ENCODE measurements at regions not wholly inside any gene's neighbourhood (a gene's known extent, or its start where the extent isn't known, plus 50 kb on each side); places are given as distances from the start of the nearest gene placed in this dataset.

DNA sequence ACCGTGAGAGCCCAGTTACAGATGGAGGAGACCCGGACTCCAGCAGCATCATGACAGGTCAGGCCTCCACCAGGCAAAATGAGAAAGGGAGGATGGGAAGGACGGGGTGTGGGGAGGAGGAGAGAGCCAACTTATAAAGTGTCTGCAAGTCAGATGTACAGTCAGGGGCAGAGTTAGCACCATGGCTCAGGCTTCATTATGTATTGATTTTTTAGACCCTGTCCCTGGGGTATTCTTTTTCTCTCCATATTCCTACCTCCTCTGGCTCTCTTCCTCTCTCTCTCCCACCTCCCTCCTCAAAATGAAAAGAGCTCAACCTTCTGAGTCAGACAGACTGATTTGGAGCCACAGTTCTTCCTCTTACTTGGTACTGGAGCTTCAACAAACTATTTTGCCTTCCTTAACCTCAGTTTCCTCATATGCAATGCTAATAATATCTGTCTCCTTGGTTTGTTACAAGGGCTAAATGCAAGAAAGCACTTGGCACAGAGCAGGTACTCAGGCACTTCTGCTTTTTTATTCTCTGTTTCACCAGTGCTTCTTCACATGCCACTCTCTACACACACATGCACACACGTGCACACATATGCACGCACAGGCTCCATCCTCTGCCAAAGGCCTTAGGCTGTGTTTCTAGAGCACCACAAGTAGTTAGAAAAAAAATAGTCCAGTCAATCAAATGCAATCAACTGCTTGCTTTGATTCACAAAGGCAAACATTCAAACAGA is 92.3 kb upstream of the PKDCC start:
- Mint-ChIP-seq H3K4me3 (no peak overlapping the region), H3K9me3 (no peaks in the 10 kb centered on the region), H3K27me3 (peaks cover 6% of the 10 kb centered on the region), H3K27ac (no peak overlapping the region), H3K36me3 (ENCODE audit: low read depth) (no peaks in the 10 kb centered on the region), H3K4me1 (ENCODE audit: low read depth) (peaks cover 15% of the 10 kb centered on the region)
- DNase-seq, result no peak

DNA sequence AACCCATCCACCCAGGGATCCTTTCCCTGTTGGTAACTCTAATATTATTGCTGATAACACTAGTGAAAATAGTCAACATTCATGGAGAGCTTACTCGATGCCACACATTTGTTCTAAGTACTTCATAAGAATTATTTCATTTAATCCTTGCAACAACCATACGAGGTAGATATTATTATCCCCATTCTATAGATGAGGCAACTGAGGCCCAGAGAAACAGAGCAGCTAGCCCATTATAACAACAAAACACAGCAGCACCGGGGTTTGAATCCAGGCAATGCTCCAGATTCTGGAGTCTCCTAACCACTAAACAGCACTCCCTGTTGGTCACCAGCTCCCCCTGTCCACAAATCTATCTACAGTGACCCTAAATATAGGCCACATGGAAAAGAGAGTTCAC is 90.4 kb upstream of the PKDCC start:
- Mint-ChIP-seq H3K4me1 (ENCODE audit: low read depth) (peaks cover 13% of the 10 kb centered on the region), H3K27ac (no peak overlapping the region), H3K27me3 (peaks cover 6% of the 10 kb centered on the region), H3K9me3 (no peaks in the 10 kb centered on the region), H3K4me3 (no peak overlapping the region), H3K36me3 (ENCODE audit: low read depth) (no peaks in the 10 kb centered on the region)
- DNase-seq, result no peak

DNA sequence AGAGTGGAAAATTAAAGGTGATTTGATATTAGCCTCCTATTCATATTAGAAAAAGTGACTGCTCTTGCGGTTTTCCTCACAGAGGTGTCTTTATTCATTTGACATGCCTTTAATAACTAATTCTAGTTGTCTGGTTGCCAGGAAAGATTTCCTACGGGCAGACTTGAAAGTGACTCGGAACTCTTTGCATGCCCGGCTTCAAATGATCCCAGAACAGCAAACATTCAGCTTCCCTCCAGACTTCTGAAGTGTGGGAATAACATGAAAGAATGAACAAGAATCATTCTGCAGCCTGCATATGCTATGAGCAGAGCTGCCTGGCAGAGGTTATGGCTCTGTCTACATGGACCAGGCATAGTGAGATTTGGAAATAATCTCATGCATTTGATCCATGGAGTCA is 89.6 kb upstream of the PKDCC start:
- Mint-ChIP-seq H3K27ac (no peak overlapping the region), H3K9me3 (no peaks in the 10 kb centered on the region), H3K4me1 (ENCODE audit: low read depth) (peaks cover 8% of the 10 kb centered on the region), H3K4me3 (no peak overlapping the region), H3K27me3 (peaks cover 6% of the 10 kb centered on the region), H3K36me3 (ENCODE audit: low read depth) (no peaks in the 10 kb centered on the region)
- DNase-seq, result no peak

DNA sequence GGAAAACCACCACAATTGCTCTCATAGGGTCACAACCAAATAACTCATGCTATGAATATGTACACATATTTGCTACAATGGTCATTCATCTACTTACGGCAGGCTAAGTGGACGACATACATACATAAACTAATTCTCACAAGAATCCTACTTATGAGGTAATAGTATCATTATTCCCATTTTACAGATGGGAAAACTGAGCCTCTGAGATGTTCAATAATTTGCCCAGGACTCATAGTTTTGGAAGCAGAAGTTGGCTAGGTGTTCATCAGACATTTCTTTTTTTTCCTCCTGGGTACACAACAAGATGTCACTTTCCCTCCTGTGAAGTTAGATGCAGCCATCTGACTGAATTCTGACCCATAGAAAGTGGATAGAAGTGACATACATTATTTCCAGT is 89.0 kb upstream of the PKDCC start:
- H3K4me1 Mint-ChIP-seq (ENCODE audit: low read depth), result peaks cover 3% of the 10 kb centered on the region
- H3K9me3 Mint-ChIP-seq, result no peaks in the 10 kb centered on the region
- no peak for DNase-seq
- peaks cover 6% of the 10 kb centered on the region for H3K27me3 Mint-ChIP-seq
- no peaks in the 10 kb centered on the region for H3K36me3 Mint-ChIP-seq (ENCODE audit: low read depth)
- H3K27ac Mint-ChIP-seq, result no peak overlapping the region
- H3K4me3 Mint-ChIP-seq, result no peak overlapping the region

DNA sequence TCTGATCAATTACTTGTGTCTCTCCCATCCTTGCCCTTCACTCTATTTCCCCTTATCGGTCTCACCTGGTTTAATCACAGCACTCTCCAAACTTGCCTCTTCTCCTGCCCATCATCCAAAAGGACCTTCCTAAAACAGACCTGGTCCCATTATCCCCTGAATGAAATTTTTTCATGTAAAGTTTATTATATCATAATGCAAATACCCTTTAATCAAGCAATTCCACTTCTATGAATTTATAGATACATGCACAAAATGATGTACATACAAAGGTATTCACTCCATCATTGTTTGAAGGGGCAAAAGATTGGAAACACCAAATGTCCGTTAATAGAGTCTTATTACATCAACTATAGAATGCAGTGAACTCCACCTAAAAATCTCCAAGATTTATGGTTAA is 88.1 kb upstream of the PKDCC start:
- H3K9me3 Mint-ChIP-seq, result no peaks in the 10 kb centered on the region
- H3K4me3 Mint-ChIP-seq, result no peak overlapping the region
- H3K27ac Mint-ChIP-seq, result no peak overlapping the region
- no peak for DNase-seq
- peaks cover 6% of the 10 kb centered on the region for H3K27me3 Mint-ChIP-seq
- no peaks in the 10 kb centered on the region for H3K36me3 Mint-ChIP-seq (ENCODE audit: low read depth)
- H3K4me1 Mint-ChIP-seq (ENCODE audit: low read depth), result no peaks in the 10 kb centered on the region

DNA sequence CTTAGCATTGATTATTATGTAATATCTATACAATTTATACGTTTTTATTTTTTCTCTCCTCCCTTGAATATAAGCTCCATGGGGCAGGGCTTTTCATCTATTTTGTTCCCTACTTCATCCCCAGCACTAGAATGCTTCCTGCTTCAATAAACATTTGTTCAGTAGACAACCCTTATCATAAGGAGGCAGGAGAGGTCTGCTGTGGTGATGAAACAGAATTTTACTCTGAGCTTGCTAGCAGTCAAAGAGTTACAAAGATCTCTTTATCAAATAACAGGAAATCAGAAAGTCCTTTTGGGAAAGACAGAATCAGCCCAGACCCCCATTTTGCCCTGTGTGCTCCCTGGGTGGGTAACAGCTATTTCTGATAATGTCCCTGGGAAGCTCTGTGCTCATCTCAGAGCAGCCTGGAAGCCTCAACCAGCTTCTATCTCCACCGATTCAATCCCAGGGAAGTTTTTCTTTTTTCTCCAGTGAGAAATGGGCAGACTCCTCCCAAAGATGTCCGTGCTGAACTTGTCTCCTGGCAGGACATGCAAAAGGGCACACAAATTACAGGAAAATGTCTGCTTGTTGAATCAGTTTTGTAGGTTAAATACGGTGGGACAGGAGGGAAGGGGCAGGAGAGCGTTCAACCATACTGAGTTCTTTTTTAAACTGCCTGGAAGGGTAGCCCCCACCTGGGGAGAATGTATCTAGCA is 84.7 kb upstream of the PKDCC start:
- no peak overlapping the region for H3K4me3 Mint-ChIP-seq
- H3K27ac Mint-ChIP-seq, result no peak overlapping the region
- no peaks in the 10 kb centered on the region for H3K36me3 Mint-ChIP-seq (ENCODE audit: low read depth)
- H3K27me3 Mint-ChIP-seq, result peaks cover 2% of the 10 kb centered on the region
- H3K9me3 Mint-ChIP-seq, result no peaks in the 10 kb centered on the region
- DNase-seq, result no peak
- peaks cover 1% of the 10 kb centered on the region for H3K4me1 Mint-ChIP-seq (ENCODE audit: low read depth)

DNA sequence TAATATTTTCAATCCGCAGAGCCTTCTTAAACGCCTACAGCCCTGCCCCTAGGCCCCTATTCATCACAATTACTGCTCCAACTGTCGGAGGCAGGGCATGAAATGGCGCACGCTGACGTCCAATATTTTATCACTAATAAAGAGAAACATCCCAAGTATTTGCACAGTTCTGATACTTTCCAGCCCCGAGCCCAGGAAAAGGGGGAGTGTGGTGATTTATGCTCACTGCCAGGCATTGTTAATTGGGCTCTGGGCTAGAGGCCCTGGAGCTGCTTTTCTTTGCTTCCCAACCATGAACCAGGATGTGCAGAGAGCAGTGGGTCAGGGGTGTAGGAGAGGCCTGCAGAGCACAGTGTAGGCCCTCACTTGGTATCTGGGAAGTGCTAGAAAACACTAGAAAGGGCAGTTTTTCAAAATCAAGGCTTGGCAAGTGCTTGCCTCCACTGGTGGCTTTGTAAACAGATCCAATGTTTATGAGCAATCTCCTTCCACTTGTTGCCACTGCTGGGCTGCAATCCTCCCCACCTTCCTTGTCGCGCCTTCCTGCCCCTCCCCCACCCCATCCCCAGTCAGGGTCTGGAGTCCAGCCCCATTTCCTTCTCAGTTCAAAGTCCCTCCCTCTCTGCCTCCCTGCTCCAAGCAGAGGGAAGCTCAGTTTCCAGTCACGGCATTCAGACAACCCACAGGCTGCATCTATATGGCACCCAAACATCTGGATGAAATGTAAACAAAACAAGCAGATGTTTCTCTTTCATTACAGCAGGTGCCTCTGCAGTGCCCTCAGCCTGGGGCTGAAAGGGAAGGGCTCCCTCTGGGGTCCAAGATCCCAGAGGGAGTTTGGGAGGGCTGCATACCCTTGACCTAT is 83.9 kb upstream of the PKDCC start:
- DNase-seq, result no peak
- no peak overlapping the region for H3K27ac Mint-ChIP-seq
- no peaks in the 10 kb centered on the region for H3K36me3 Mint-ChIP-seq (ENCODE audit: low read depth)
- H3K27me3 Mint-ChIP-seq, result peaks cover 2% of the 10 kb centered on the region
- no peak overlapping the region for H3K4me3 Mint-ChIP-seq
- peaks cover 1% of the 10 kb centered on the region for H3K4me1 Mint-ChIP-seq (ENCODE audit: low read depth)
- H3K9me3 Mint-ChIP-seq, result no peaks in the 10 kb centered on the region

DNA sequence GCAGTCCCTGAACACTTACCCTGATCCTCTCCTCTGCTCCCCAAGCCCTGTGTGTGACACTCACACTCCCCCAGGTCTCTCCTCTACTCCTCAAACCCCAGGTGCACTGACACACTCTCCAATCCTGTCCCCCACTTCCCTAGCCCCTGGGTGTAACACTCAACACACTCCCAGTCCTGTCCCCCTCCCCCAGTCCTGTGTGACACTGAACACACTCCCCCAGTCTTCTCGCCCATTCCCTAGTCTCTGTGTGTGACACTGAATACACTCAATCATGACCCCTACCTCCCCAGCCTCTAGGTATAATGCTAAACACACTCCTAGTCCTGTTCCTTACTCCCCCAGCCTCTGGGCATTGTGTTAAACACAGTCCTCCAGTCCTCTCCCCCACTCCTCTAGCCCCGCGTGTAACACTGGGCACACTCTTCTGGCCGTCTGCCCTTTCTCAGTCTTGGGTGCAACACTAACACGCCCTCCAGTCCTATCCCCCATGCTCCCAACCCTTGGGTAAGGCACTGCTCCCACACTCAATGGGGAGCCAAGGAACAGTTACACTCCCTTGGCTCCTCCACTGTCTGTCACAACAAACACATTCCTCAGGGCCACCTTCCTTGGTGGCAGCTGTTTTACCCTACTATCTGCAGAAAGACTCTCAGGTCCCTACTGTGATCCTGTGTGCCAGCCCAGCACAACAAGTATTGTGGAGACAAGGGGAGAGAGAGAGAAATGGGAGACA is 82.5 kb upstream of the PKDCC start:
- DNase-seq, result no peak
- no peaks in the 10 kb centered on the region for H3K36me3 Mint-ChIP-seq (ENCODE audit: low read depth)
- peaks cover 1% of the 10 kb centered on the region for H3K27me3 Mint-ChIP-seq
- H3K27ac Mint-ChIP-seq, result no peak overlapping the region
- H3K9me3 Mint-ChIP-seq, result no peaks in the 10 kb centered on the region
- H3K4me1 Mint-ChIP-seq (ENCODE audit: low read depth), result peaks cover 1% of the 10 kb centered on the region
- no peak overlapping the region for H3K4me3 Mint-ChIP-seq

DNA sequence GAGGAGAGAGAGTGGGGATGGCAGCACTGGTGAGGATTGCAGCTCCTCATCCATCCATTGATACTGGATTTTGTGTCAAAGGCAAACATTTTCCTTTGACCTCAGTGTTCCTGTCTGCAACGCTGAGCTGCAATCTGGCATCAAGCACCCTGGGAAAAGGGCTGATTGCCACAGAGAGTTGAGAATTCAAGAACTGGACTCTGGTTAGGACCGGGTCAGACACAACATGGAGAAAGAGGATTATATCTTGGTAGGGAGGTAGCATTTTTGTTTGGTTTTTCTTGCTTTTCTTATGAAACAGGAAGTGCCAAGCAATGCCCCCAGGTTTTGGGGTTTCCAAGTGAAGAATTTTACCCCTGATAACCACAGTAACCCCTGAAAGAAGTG is 81.9 kb upstream of the PKDCC start:
- DNase-seq, result no peak
- Mint-ChIP-seq H3K4me3 (no peak overlapping the region), H3K4me1 (ENCODE audit: low read depth) (peaks cover 1% of the 10 kb centered on the region), H3K27ac (no peak overlapping the region), H3K9me3 (no peaks in the 10 kb centered on the region), H3K36me3 (ENCODE audit: low read depth) (no peaks in the 10 kb centered on the region), H3K27me3 (no peaks in the 10 kb centered on the region)

DNA sequence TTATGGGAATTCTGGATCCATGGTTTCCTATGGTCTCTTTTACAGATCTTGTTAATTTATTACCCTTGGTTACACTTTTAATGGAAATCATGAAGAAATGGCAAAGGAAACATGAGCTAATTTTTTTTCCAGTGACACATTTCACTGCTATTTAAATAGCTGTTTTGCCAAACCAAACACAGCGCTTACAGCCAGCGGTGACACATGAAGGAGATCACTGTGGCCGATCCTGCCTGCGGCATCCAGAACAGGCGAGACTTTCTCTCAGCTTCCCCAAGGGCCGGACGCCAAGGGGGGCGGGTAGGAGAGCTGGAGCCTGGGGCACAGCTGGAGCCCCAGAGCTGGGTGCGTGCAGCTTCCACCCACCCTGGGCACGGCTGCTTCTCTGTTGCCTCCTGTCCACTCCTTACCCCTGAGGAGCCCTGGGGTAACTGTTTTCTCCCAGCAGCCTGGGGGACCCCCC is 81.4 kb upstream of the PKDCC start:
- Mint-ChIP-seq H3K27ac (no peak overlapping the region), H3K36me3 (ENCODE audit: low read depth) (no peaks in the 10 kb centered on the region)
- DNase-seq, result no peak

DNA sequence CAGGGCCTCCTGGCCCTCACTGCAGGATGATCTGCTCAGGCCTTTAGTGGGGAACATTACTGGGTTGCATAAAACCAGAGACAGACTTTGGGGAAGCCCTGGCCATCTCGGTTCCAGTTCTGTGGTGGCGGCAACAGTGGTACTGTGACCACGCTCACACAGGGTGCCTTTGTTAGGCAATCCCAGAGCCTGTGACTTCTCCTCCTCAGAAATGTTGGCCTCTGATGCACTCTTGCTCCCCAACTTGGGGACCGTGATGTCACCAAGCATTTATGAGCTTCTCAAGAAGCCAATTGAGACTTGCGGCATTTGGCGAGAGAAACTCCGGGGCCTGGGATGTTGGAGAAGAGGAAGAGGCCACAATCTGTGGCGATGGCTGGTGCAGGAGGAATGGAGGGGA is 80.9 kb upstream of the PKDCC start:
- no peaks in the 10 kb centered on the region for H3K27me3 Mint-ChIP-seq
- no peak for DNase-seq
- no peak overlapping the region for H3K27ac Mint-ChIP-seq
- H3K4me1 Mint-ChIP-seq (ENCODE audit: low read depth), result peaks cover 1% of the 10 kb centered on the region
- H3K4me3 Mint-ChIP-seq, result no peak overlapping the region
- H3K9me3 Mint-ChIP-seq, result no peaks in the 10 kb centered on the region
- no peaks in the 10 kb centered on the region for H3K36me3 Mint-ChIP-seq (ENCODE audit: low read depth)

More for the DNA sequence above, 81.4 kb upstream of the PKDCC start:
- peaks cover 1% of the 10 kb centered on the region for H3K4me1 Mint-ChIP-seq (ENCODE audit: low read depth)
- H3K27me3 Mint-ChIP-seq, result no peaks in the 10 kb centered on the region
- no peaks in the 10 kb centered on the region for H3K9me3 Mint-ChIP-seq
- no peak overlapping the region for H3K4me3 Mint-ChIP-seq

DNA sequence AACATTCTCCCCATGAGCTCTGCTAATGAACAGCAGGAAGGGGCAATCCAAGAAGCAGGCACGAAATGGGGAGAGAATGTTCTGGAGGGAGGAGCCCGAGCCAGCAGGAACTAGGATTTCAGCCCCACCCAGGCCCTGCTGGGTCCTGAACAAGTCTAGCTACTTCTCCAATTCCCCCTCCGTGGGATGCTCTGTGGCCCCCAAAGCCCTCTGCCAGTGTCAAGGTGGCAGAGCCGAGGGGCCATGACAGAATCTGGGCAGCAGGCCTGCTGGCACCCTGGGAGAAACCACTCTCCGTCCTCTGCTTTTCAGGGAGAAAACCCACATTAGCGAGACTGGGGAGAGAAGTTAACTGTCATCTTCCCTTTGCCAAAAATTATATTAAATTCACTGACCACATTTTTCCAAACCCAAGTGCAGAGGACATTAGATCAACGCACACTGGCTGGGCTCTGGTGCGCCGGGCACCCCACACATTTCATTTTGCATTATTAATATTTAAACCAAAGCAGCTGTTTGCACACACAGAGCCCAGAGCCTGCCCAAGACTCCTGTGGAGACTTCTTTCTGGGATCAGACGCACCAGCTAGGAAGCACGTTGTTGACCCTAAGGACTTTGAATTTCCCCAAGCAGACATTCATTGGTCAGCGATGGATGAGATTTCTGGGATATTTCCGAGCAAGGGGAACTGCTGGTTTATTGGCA is 80.2 kb upstream of the PKDCC start:
- DNase-seq, result no peak
- Mint-ChIP-seq H3K9me3 (no peaks in the 10 kb centered on the region), H3K4me1 (ENCODE audit: low read depth) (peaks cover 1% of the 10 kb centered on the region), H3K27me3 (peaks cover 2% of the 10 kb centered on the region), H3K27ac (no peak overlapping the region), H3K4me3 (no peak overlapping the region), H3K36me3 (ENCODE audit: low read depth) (no peaks in the 10 kb centered on the region)

DNA sequence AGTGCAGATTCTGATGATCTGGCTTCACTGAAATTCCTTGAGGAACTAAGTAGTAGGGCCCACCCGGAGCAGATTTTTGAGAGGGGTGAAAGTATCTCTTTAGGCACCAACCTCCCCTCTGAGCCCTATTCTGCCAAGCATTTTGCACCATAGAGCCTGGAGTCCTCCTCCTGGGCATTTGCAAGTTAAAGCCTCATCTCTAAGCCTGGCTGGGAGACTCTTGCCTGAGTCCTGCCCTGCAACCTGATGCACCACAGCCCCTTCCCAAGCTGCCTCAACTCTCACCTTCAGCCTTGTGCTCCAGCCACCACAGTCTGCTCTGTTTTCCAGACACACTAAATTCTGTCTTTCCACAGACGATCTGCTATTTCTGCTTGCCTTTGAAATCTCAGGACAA is 79.6 kb upstream of the PKDCC start:
- no peak overlapping the region for H3K27ac Mint-ChIP-seq
- DNase-seq, result no peak
- H3K4me1 Mint-ChIP-seq (ENCODE audit: low read depth), result peaks cover 1% of the 10 kb centered on the region
- H3K4me3 Mint-ChIP-seq, result no peak overlapping the region
- H3K36me3 Mint-ChIP-seq (ENCODE audit: low read depth), result no peaks in the 10 kb centered on the region
- peaks cover 2% of the 10 kb centered on the region for H3K27me3 Mint-ChIP-seq
- H3K9me3 Mint-ChIP-seq, result no peaks in the 10 kb centered on the region

Data from activated T-cell treated with anti-CD3 and anti-CD28 coated beads, Interleukin-2, amount 50 U/mL, for 24 hours (primary cell).